ENCODE measurements at regions not wholly inside any gene's neighbourhood (a gene's known extent, or its start where the extent isn't known, plus 50 kb on each side); places are given as distances from the start of the nearest gene placed in this dataset.

DNA sequence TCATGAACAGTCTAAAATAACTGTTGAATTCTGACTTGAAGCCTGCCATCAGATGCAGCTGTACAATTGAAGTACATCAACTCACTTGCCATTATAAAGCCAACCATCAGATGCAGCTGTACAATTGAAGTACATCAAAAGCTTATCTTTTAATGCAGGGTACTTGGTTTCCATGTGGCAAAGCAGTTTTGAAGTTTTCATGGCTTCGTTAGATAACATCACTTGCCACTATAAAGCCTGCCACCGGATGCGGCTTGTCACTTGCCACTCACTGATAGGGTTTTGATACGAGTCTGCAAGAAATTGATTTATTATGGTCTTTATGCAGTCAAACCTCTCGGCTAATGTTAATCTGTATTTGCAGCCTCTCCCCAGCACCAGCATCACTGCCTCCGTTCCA lies 1605.8 kb downstream of the SUCLG1 start:
- TF ChIP-seq, protein P1, sequence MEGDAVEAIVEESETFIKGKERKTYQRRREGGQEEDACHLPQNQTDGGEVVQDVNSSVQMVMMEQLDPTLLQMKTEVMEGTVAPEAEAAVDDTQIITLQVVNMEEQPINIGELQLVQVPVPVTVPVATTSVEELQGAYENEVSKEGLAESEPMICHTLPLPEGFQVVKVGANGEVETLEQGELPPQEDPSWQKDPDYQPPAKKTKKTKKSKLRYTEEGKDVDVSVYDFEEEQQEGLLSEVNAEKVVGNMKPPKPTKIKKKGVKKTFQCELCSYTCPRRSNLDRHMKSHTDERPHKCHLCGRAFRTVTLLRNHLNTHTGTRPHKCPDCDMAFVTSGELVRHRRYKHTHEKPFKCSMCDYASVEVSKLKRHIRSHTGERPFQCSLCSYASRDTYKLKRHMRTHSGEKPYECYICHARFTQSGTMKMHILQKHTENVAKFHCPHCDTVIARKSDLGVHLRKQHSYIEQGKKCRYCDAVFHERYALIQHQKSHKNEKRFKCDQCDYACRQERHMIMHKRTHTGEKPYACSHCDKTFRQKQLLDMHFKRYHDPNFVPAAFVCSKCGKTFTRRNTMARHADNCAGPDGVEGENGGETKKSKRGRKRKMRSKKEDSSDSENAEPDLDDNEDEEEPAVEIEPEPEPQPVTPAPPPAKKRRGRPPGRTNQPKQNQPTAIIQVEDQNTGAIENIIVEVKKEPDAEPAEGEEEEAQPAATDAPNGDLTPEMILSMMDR (conservative IDR thresholded peaks at IDR 0.05; ENCODE audit: low read depth, low read length), result no peak
- no peak for TF ChIP-seq EZH2 (IDR thresholded peaks at IDR 0.05; ENCODE audit: borderline replicate concordance, low read depth, low read length, poor library complexity, severe bottlenecking)
- H3K9me3 ChIP-seq (ENCODE audit: low read depth, low read length, poor library complexity, severe bottlenecking), result peaks cover 13% of the 10 kb centered on the region
- DNase-seq (ENCODE audit: low spot score), result no peak
- H3K27me3 ChIP-seq (replicated peaks; ENCODE audit: insufficient read depth, low read depth, low read length, poor library complexity), result no peaks in the 10 kb centered on the region
- ChIA-PET CTCF (no interaction called here), POLR2A (ENCODE audit: low non-redundant PET) (no interaction called here)
- H3K27ac ChIP-seq (ENCODE audit: low read depth, low read length, poor library complexity, severe bottlenecking), result no peak overlapping the region
- no peaks in the 10 kb centered on the region for H3K36me3 ChIP-seq (ENCODE audit: insufficient read depth, low read length, poor library complexity, severe bottlenecking)
- no peak overlapping the region for H3K4me3 ChIP-seq (ENCODE audit: low read depth, low read length, poor library complexity, severe bottlenecking)
- no peaks in the 10 kb centered on the region for H3K4me1 ChIP-seq (ENCODE audit: insufficient read depth, low read length, poor library complexity, severe bottlenecking)
- BruUV-seq (replicated peaks), result no TSS peak
- intact Hi-C loops (cut with micrococcal nuclease; ENCODE audit: unreplicated experiment), result no loop called here

DNA sequence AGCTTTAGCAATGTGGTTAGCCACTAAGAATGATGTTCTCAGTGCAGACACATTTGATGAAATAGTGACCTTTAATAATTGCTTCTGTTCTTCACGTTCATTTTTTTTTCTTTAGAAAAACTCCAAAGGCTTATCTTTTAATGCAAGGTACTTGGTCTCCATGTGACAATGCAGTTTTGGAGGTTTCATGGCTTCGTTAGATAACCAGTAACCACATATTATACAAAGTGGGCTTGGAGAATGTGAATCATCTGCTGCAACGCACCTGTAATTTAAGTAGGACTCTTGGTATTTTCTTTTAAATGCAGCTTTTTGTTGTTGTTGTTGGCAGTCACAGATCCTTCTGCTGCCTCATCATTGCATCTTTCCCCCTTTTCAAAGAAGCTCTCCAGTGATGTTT lies 1606.3 kb downstream of the SUCLG1 start:
- intact Hi-C loops (cut with micrococcal nuclease; ENCODE audit: unreplicated experiment), result no loop called here
- TF ChIP-seq, protein P1 (conservative IDR thresholded peaks at IDR 0.05; ENCODE audit: low read depth, low read length), result no peak
- no peak for TF ChIP-seq EZH2 (IDR thresholded peaks at IDR 0.05; ENCODE audit: borderline replicate concordance, low read depth, low read length, poor library complexity, severe bottlenecking)
- peaks cover 8% of the 10 kb centered on the region for H3K9me3 ChIP-seq (ENCODE audit: low read depth, low read length, poor library complexity, severe bottlenecking)
- ChIA-PET CTCF (no interaction called here), POLR2A (ENCODE audit: low non-redundant PET) (no interaction called here)
- no peaks in the 10 kb centered on the region for H3K27me3 ChIP-seq (replicated peaks; ENCODE audit: insufficient read depth, low read depth, low read length, poor library complexity)
- no peaks in the 10 kb centered on the region for H3K4me1 ChIP-seq (ENCODE audit: insufficient read depth, low read length, poor library complexity, severe bottlenecking)
- DNase-seq (ENCODE audit: low spot score), result no peak
- no peaks in the 10 kb centered on the region for H3K36me3 ChIP-seq (ENCODE audit: insufficient read depth, low read length, poor library complexity, severe bottlenecking)
- no TSS peak for BruUV-seq (replicated peaks)
- no peak overlapping the region for H3K4me3 ChIP-seq (ENCODE audit: low read depth, low read length, poor library complexity, severe bottlenecking)
- no peak overlapping the region for H3K27ac ChIP-seq (ENCODE audit: low read depth, low read length, poor library complexity, severe bottlenecking)

DNA sequence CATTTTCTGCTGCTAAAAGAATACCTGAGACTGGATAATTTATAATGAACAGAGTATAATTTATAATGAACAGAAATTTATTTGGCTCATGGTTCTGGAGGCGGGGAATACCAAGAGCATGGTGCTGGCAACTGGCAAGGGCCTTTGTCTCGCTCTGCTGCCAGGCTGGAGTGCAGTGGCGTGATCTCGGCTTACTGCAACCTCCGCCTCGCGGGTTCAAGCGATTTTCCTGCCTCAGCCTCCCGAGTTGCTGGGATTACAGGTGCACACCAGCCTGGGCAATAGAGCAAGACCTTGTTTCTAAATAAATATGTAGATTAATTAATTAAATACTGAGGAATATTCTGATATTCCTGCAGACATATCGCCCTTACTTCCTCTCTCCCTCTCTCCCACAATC lies 1610.8 kb downstream of the SUCLG1 start:
- no peaks in the 10 kb centered on the region for H3K27me3 ChIP-seq (replicated peaks; ENCODE audit: insufficient read depth, low read depth, low read length, poor library complexity)
- ChIA-PET POLR2A (ENCODE audit: low non-redundant PET) (no interaction called here), CTCF (no interaction called here)
- DNase-seq (ENCODE audit: low spot score), result no peak
- no peaks in the 10 kb centered on the region for H3K36me3 ChIP-seq (ENCODE audit: insufficient read depth, low read length, poor library complexity, severe bottlenecking)
- peaks cover 13% of the 10 kb centered on the region for H3K9me3 ChIP-seq (ENCODE audit: low read depth, low read length, poor library complexity, severe bottlenecking)
- no peak for TF ChIP-seq EZH2 (IDR thresholded peaks at IDR 0.05; ENCODE audit: borderline replicate concordance, low read depth, low read length, poor library complexity, severe bottlenecking)
- TF ChIP-seq, protein P1 (conservative IDR thresholded peaks at IDR 0.05; ENCODE audit: low read depth, low read length), result no peak
- no peaks in the 10 kb centered on the region for H3K4me1 ChIP-seq (ENCODE audit: insufficient read depth, low read length, poor library complexity, severe bottlenecking)
- no peak overlapping the region for H3K27ac ChIP-seq (ENCODE audit: low read depth, low read length, poor library complexity, severe bottlenecking)
- no peak overlapping the region for H3K4me3 ChIP-seq (ENCODE audit: low read depth, low read length, poor library complexity, severe bottlenecking)
- intact Hi-C loops (cut with micrococcal nuclease; ENCODE audit: unreplicated experiment), result no loop called here
- no TSS peak for BruUV-seq (replicated peaks)

All from A673 (cell line).